ENCODE measurements at regions not wholly inside any gene's neighbourhood (a gene's known extent, or its start where the extent isn't known, plus 50 kb on each side); places are given as distances from the start of the nearest gene placed in this dataset.

GRCh38 chr12:87388376-87388775 is 640.8 kb downstream of the C12orf50 start:
- H3K4me1 Mint-ChIP-seq: no peaks in the 10 kb centered on the region
- intact Hi-C loops (cut with micrococcal nuclease): no loop called here
- Histone ChIP-seq H3K36me3 (replicated peaks in 1 of 2; ENCODE audit: control insufficient read depth in 1 of 2, insufficient read depth in 2 of 2, low read length in 2 of 2) (no peaks in the 10 kb centered on the region), H3K9me3 (replicated peaks in 1 of 2; ENCODE audit: control insufficient read depth in 1 of 2, insufficient read depth in 1 of 2, low read length in 2 of 2) (no peaks in the 10 kb centered on the region), H3K27me3 (ENCODE audit: control insufficient read depth in 2 of 2, insufficient read depth in 2 of 2, low read length in 2 of 2) (no peaks in the 10 kb centered on the region), H3K9ac (ENCODE audit: insufficient read depth, low read length, poor library complexity, severe bottlenecking) (no peak overlapping the region), H3K27ac (ENCODE audit: low read depth in 1 of 2, low read length in 2 of 2) (no peak overlapping the region), H3K4me3 (replicated peaks in 1 of 3; ENCODE audit: low read depth in 2 of 3, low read length in 3 of 3) (no peak overlapping the region), H3K79me2 (ENCODE audit: insufficient read depth, low read length) (no peaks in the 10 kb centered on the region), H2AFZ (ENCODE audit: insufficient read depth, low read depth, low read length, poor library complexity, severe bottlenecking) (no peak overlapping the region), H3K4me1 (ENCODE audit: control insufficient read depth in 1 of 2, insufficient read depth in 2 of 2, low read length in 2 of 2) (no peaks in the 10 kb centered on the region), H4K20me1 (ENCODE audit: insufficient read depth, low read length) (no peaks in the 10 kb centered on the region), H3K4me2 (replicated peaks; ENCODE audit: extremely low read depth, low read length, poor library complexity, severe bottlenecking) (no peak overlapping the region)
- no peaks in the 10 kb centered on the region for H3K27me3 Mint-ChIP-seq (ENCODE audit: low read depth in 3 of 3)
- no peak overlapping the region for H3K27ac Mint-ChIP-seq
- no CpG with 5 or more reads among the region's 3 CpGs for WGBS (ENCODE audit: insufficient coverage)
- H3K4me3 Mint-ChIP-seq: no peak overlapping the region
- no peak for DNase-seq
- TF ChIP-seq CTCF (IDR thresholded peaks at IDR 0.05): no peak
- peaks cover 0 to 4% (median 0%) of the 10 kb centered on the region in 7 donors for H3K9me3 Mint-ChIP-seq
- no peaks in the 10 kb centered on the region for H3K36me3 Mint-ChIP-seq

- intact Hi-C loops (cut with micrococcal nuclease): no loop called here
- Mint-ChIP-seq H3K4me3 (no peak overlapping the region), H3K27me3 (ENCODE audit: low read depth in 3 of 3) (no peaks in the 10 kb centered on the region), H3K36me3 (no peaks in the 10 kb centered on the region), H3K4me1 (no peaks in the 10 kb centered on the region), H3K27ac (no peak overlapping the region), H3K9me3 (peaks cover 0 to 4% (median 0%) of the 10 kb centered on the region in 7 donors)
- no peak for TF ChIP-seq CTCF (IDR thresholded peaks at IDR 0.05)
- no peaks in the 10 kb centered on the region for H4K20me1 ChIP-seq (ENCODE audit: insufficient read depth, low read length)
- H3K27me3 ChIP-seq (ENCODE audit: control insufficient read depth in 2 of 2, insufficient read depth in 2 of 2, low read length in 2 of 2): no peaks in the 10 kb centered on the region
- H3K4me3 ChIP-seq (replicated peaks in 1 of 3; ENCODE audit: low read depth in 2 of 3, low read length in 3 of 3): no peak overlapping the region
- no peak overlapping the region for H3K4me2 ChIP-seq (replicated peaks; ENCODE audit: extremely low read depth, low read length, poor library complexity, severe bottlenecking)
- H3K9me3 ChIP-seq (replicated peaks in 1 of 2; ENCODE audit: control insufficient read depth in 1 of 2, insufficient read depth in 1 of 2, low read length in 2 of 2): no peaks in the 10 kb centered on the region
- no peak overlapping the region for H3K27ac ChIP-seq (ENCODE audit: low read depth in 1 of 2, low read length in 2 of 2)
- no peaks in the 10 kb centered on the region for H3K4me1 ChIP-seq (ENCODE audit: control insufficient read depth in 1 of 2, insufficient read depth in 2 of 2, low read length in 2 of 2)
- no peak overlapping the region for H3K9ac ChIP-seq (ENCODE audit: insufficient read depth, low read length, poor library complexity, severe bottlenecking)
- no peak for DNase-seq
- no peaks in the 10 kb centered on the region for H3K79me2 ChIP-seq (ENCODE audit: insufficient read depth, low read length)
- H2AFZ ChIP-seq (ENCODE audit: insufficient read depth, low read depth, low read length, poor library complexity, severe bottlenecking): no peak overlapping the region
- no peaks in the 10 kb centered on the region for H3K36me3 ChIP-seq (replicated peaks in 1 of 2; ENCODE audit: control insufficient read depth in 1 of 2, insufficient read depth in 2 of 2, low read length in 2 of 2)
Observed at GRCh38 chr12:87385322-87385721, 643.9 kb downstream of the C12orf50 start.

Data from CD14-positive monocyte (primary cell).